SK-N-SH treated with all-trans-retinoic acid at 6 μM for 48 hours (cell line): ENCODE measurements at regions not wholly inside any gene's neighbourhood (a gene's known extent, or its start where the extent isn't known, plus 50 kb on each side); places are given as distances from the start of the nearest gene placed in this dataset.

Source experiments
- CSDC2 ChIP-seq: fragments of 250-450 bp; sonication (Bioruptor Pico); IDR thresholded peaks from 2 replicates; pipeline ENCODE4 v1.5.0; 2020; ENCODE audit warnings: mild to moderate bottlenecking, moderate library complexity
- PATZ1 ChIP-seq: fragments of 250-450 bp; sonication (Bioruptor Pico); IDR thresholded peaks from 2 replicates; pipeline ENCODE4 v1.8.0; 2020; ENCODE audit warnings: mild to moderate bottlenecking, moderate library complexity, borderline replicate concordance
- ZC3H10 ChIP-seq: fragments of 250-450 bp; sonication (Bioruptor Pico); IDR thresholded peaks from 2 replicates; pipeline ENCODE4 v1.5.1; 2021; ENCODE audit warnings: mild to moderate bottlenecking, moderate library complexity
- ZFP30 ChIP-seq: fragments of 450-650 bp; formaldehyde crosslinking; IDR thresholded peaks from 2 replicates; pipeline ENCODE4 v1.5.0; 2022; ENCODE audit warnings: mild to moderate bottlenecking, moderate library complexity

DNA sequence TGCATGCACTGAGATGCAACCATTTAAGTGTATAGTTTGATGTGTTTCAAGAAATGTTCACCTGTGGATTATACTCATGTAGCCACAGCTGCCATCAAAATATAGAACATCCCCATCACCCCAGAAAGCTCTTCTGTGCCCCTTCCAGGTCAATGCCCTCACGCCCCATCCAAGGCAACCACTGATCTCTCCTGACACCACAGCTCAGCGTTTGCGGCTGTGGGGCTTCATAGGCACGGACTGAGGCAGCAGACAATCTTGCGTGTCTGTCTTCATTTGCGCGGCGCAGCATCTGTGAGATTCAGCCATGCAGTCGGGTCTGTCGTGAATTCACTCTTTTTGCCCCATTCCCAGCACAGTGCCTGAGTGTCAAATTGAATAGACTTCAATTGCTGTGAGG, 153.8 kb upstream of the UQCRFS1 start:
- TF ChIP-seq CSDC2 (no peak), ZC3H10 (no peak), ZFP30 (CRISPR knock-in tag) (no peak), PATZ1 (CRISPR knock-in tag) (no peak)
